ENCODE measurements at regions not wholly inside any gene's neighbourhood (a gene's known extent, or its start where the extent isn't known, plus 50 kb on each side); places are given as distances from the start of the nearest gene placed in this dataset.

DNA sequence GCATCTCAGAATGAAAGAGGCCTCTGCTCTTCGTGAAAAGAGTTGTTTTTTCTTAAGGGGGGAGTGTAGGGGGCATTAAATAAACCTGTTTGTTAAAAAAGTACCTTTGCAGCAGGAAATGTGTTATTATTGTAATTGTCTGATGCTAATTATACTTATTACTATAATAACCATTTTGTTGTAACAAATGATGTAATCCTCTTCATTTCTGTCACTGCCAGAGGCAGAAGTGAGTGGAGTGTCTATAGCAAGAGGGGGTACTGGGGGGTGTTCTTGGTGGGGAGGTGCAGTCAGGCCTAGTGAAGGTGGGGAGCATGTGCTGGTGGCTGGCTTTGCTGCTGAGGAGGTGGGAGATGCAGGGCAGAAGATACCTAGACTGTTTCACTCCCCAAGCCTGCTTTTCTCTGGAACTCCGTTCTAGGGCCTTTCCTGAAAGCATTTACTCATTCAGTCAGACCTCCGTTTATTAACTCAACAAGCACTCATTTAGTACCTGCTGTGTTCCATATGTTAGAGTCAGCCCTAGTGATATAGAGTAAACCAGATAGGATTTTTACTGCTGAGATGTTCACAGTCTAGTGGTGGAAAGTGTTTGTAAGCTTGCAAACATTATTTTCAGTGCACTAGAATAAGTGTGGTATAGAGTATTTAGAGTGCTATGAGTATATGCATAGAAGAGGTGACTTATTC lies 77.5 kb upstream of the CISTR start:
- H3K4me1 ChIP-seq (ENCODE audit: insufficient read depth, low read length) = no peaks in the 10 kb centered on the region
- H3K9me3 Mint-ChIP-seq = no peaks in the 10 kb centered on the region
- H3K4me3 ChIP-seq (ENCODE audit: low read length) = no peak overlapping the region
- ATAC-seq (ENCODE audit: poor library complexity) = no peak
- no peak overlapping the region for H3K4me3 Mint-ChIP-seq
- no peaks in the 10 kb centered on the region for H3K36me3 Mint-ChIP-seq (ENCODE audit: low read depth)
- H3K27ac Mint-ChIP-seq = no peak overlapping the region
- no peaks in the 10 kb centered on the region for H3K36me3 ChIP-seq (ENCODE audit: insufficient read depth, low read length)
- ChIA-PET CTCF (no interaction called here), POLR2A (no interaction called here)
- no peaks in the 10 kb centered on the region for H3K9me3 ChIP-seq (ENCODE audit: control insufficient read depth in 1 of 2, insufficient read depth in 1 of 2, low read length in 2 of 2)
- intact Hi-C loops (cut with DNase I, micrococcal nuclease) = no loop called here
- no peaks in the 10 kb centered on the region for H3K4me1 Mint-ChIP-seq (ENCODE audit: low read depth)
- H3K27ac ChIP-seq (ENCODE audit: low read depth in 1 of 2, low read length in 2 of 2) = no peak overlapping the region
- no peak for DNase-seq
- TF ChIP-seq, protein P1, sequence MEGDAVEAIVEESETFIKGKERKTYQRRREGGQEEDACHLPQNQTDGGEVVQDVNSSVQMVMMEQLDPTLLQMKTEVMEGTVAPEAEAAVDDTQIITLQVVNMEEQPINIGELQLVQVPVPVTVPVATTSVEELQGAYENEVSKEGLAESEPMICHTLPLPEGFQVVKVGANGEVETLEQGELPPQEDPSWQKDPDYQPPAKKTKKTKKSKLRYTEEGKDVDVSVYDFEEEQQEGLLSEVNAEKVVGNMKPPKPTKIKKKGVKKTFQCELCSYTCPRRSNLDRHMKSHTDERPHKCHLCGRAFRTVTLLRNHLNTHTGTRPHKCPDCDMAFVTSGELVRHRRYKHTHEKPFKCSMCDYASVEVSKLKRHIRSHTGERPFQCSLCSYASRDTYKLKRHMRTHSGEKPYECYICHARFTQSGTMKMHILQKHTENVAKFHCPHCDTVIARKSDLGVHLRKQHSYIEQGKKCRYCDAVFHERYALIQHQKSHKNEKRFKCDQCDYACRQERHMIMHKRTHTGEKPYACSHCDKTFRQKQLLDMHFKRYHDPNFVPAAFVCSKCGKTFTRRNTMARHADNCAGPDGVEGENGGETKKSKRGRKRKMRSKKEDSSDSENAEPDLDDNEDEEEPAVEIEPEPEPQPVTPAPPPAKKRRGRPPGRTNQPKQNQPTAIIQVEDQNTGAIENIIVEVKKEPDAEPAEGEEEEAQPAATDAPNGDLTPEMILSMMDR (IDR thresholded peaks at IDR 0.05) = no peak
- H3K27me3 Mint-ChIP-seq = peaks cover 54% of the 10 kb centered on the region
- H3K27me3 ChIP-seq (ENCODE audit: control insufficient read depth in 1 of 2, insufficient read depth in 2 of 2, low read length in 2 of 2) = peaks cover 15 to 41% of the 10 kb centered on the region in 2 experiments

DNA sequence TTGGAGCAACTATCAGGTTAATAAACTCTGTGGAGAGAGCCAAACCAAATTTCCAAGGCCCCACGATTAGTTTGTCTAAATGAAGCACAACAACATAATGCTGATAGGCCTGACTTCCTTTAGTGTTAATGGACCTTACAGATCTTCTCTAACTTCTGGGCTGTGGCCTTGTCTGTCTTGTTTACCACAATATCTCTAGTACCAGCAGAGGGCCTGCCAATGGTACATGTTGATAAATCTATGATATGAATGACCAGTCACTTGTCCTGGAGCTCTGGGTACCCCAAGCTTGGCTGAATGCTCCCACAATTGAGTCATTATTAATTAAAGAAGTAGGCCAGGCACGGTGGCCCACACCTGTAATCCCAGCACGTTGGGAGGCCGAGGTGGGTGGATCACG lies 78.9 kb upstream of the CISTR start:
- POLR2A ChIA-PET = no interaction called here
- CTCF ChIA-PET = no interaction called here
- Histone ChIP-seq H3K4me3 (ENCODE audit: low read length) (no peak overlapping the region), H3K4me1 (ENCODE audit: insufficient read depth, low read length) (no peaks in the 10 kb centered on the region), H3K27ac (ENCODE audit: low read depth in 1 of 2, low read length in 2 of 2) (no peak overlapping the region), H3K9me3 (ENCODE audit: control insufficient read depth in 1 of 2, insufficient read depth in 1 of 2, low read length in 2 of 2) (no peaks in the 10 kb centered on the region), H3K36me3 (ENCODE audit: insufficient read depth, low read length) (no peaks in the 10 kb centered on the region), H3K27me3 (ENCODE audit: control insufficient read depth in 1 of 2, insufficient read depth in 2 of 2, low read length in 2 of 2) (peaks cover 13 to 36% of the 10 kb centered on the region in 2 experiments)
- H3K27me3 Mint-ChIP-seq = peaks cover 54% of the 10 kb centered on the region
- DNase-seq (no peak), ATAC-seq (ENCODE audit: poor library complexity) (no peak)
- intact Hi-C loops (cut with DNase I, micrococcal nuclease) = no loop called here
- no peak overlapping the region for H3K4me3 Mint-ChIP-seq
- H3K4me1 Mint-ChIP-seq (ENCODE audit: low read depth) = no peaks in the 10 kb centered on the region
- H3K36me3 Mint-ChIP-seq (ENCODE audit: low read depth) = no peaks in the 10 kb centered on the region
- H3K27ac Mint-ChIP-seq = no peak overlapping the region
- no peaks in the 10 kb centered on the region for H3K9me3 Mint-ChIP-seq
- TF ChIP-seq, protein P1 (IDR thresholded peaks at IDR 0.05) = no peak

DNA sequence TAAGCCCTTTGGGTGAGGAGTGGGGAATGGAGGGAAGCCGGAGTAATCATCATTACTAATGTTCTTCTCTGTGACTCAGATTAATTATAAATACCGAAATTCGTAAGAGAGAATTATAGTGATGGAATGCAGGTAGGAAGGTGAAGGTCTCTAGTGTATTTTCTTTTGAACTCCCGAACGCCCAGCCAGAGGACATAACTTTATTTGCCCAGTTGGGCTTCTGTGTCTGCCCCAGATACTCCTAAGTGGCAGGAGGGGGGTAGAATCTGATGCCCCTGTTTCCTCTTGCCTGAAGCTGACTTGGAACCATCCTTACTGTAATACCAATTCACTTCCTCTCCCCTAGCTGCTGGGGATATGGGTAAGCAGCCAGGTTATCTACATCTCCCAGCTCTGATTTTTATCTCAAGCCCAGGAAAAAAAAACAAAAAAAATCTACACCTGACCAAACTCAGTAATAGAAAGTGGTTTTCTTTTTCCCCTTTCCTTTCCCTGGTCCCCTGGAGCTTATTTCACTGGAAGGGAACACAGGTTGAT lies 84.4 kb upstream of the CISTR start:
- DNase-seq (no peak), ATAC-seq (ENCODE audit: poor library complexity) (no peak)
- Histone ChIP-seq H3K27ac (ENCODE audit: low read depth in 1 of 2, low read length in 2 of 2) (no peak overlapping the region), H3K36me3 (ENCODE audit: insufficient read depth, low read length) (no peaks in the 10 kb centered on the region), H3K9me3 (ENCODE audit: control insufficient read depth in 1 of 2, insufficient read depth in 1 of 2, low read length in 2 of 2) (no peaks in the 10 kb centered on the region), H3K4me3 (ENCODE audit: low read length) (no peak overlapping the region), H3K27me3 (ENCODE audit: control insufficient read depth in 1 of 2, insufficient read depth in 2 of 2, low read length in 2 of 2) (peaks cover 17 to 56% of the 10 kb centered on the region in 2 experiments), H3K4me1 (ENCODE audit: insufficient read depth, low read length) (no peaks in the 10 kb centered on the region)
- TF ChIP-seq, protein P1 (IDR thresholded peaks at IDR 0.05) = no peak
- Mint-ChIP-seq H3K4me3 (no peak overlapping the region), H3K36me3 (ENCODE audit: low read depth) (no peaks in the 10 kb centered on the region), H3K4me1 (ENCODE audit: low read depth) (no peaks in the 10 kb centered on the region), H3K9me3 (no peaks in the 10 kb centered on the region), H3K27ac (no peak overlapping the region), H3K27me3 (peaks cover 86% of the 10 kb centered on the region)
- ChIA-PET POLR2A (interaction anchor here (1.1 kb wide), 1 partner anchor 9 kb away, joined by 3 read pairs; no protein-coding TSS in a partner anchor), CTCF (no interaction called here)
- intact Hi-C loops (cut with DNase I, micrococcal nuclease) = no loop called here
